ENCODE measurements at regions not wholly inside any gene's neighbourhood (a gene's known extent, or its start where the extent isn't known, plus 50 kb on each side); places are given as distances from the start of the nearest gene placed in this dataset.

- TF ChIP-seq TEAD4 (IDR thresholded peaks at IDR 0.05; ENCODE audit: low read depth, low read length): no peak
- no peak for TF ChIP-seq E2F6 (IDR thresholded peaks at IDR 0.05)
- TF ChIP-seq RAD21 (IDR thresholded peaks at IDR 0.05 in 1 of 2, conservative IDR thresholded peaks at IDR 0.05 in 1 of 2; ENCODE audit: low read depth in 2 of 2, low read length in 2 of 2): no peak
- TF ChIP-seq NANOG (IDR thresholded peaks at IDR 0.05; ENCODE audit: insufficient read depth, low read depth, low read length, poor library complexity, severe bottlenecking): no peak
- no peak for TF ChIP-seq EGR1 (IDR thresholded peaks at IDR 0.05; ENCODE audit: borderline replicate concordance, low read depth, low read length)
- TF ChIP-seq POLR2A (IDR thresholded peaks at IDR 0.05; ENCODE audit: control extremely low read depth in 1 of 2, low read depth in 2 of 2, low read length in 2 of 2): no peak
- TF ChIP-seq GABPA (IDR thresholded peaks at IDR 0.05; ENCODE audit: borderline replicate concordance, insufficient read depth, low read length): no peak
- TF ChIP-seq CEBPB (IDR thresholded peaks at IDR 0.05; ENCODE audit: low read depth, low read length): no peak
These were observed 124.6 kb upstream of the ZNF479 start for GRCh38 chr7:57256637-57257375.

Data from H1 (cell line).